Astrocyte (in vitro differentiated cells and primary cell): ENCODE measurements at regions not wholly inside any gene's neighbourhood (a gene's known extent, or its start where the extent isn't known, plus 50 kb on each side); places are given as distances from the start of the nearest gene placed in this dataset.

ENCODE experiments used
- CTCF ChIP-seq: IDR thresholded peaks from 2 replicates; pipeline ENCODE4 v1.5.1; 2011; ENCODE audit warnings: low read depth, mild to moderate bottlenecking, inconsistent platforms, low read length, moderate library complexity; ENCODE audit not compliant: insufficient read depth
- EZH2 ChIP-seq: IDR thresholded peaks from 2 replicates; pipeline ENCODE4 v1.6.1; 2012; ENCODE audit warnings: mild to moderate bottlenecking, low read length, inconsistent platforms; ENCODE audit not compliant: insufficient read depth

GRCh38 chrX:99750721-99751120 lies 659.4 kb downstream of the PCDH19 start:
- no peak for TF ChIP-seq EZH2
- no peak for TF ChIP-seq CTCF
